GM12865 (cell line): ENCODE measurements at regions not wholly inside any gene's neighbourhood (a gene's known extent, or its start where the extent isn't known, plus 50 kb on each side); places are given as distances from the start of the nearest gene placed in this dataset.
A peak's percentile ranks its signal among the peaks of the same experiment; 100 is the strongest.

Source experiments
- DNase-seq: peaks from one replicate; pipeline ENCODE4 v3.0.0; 2010; ENCODE audit warnings: low read depth
- H3K4me3 ChIP-seq: 2 replicates; pipeline ENCODE4 v1.5.1; 2011; ENCODE audit warnings: mild to moderate bottlenecking, low read depth, low read length, control low read depth
- TF ChIP-seq, protein P1 (sequence below): IDR thresholded peaks from 2 replicates; pipeline ENCODE4 v1.5.1; 2011; ENCODE audit warnings: low read length, control low read depth, low read depth, inconsistent platforms; ENCODE audit not compliant: insufficient read depth; ENCODE audit errors: missing control alignments

DNA sequence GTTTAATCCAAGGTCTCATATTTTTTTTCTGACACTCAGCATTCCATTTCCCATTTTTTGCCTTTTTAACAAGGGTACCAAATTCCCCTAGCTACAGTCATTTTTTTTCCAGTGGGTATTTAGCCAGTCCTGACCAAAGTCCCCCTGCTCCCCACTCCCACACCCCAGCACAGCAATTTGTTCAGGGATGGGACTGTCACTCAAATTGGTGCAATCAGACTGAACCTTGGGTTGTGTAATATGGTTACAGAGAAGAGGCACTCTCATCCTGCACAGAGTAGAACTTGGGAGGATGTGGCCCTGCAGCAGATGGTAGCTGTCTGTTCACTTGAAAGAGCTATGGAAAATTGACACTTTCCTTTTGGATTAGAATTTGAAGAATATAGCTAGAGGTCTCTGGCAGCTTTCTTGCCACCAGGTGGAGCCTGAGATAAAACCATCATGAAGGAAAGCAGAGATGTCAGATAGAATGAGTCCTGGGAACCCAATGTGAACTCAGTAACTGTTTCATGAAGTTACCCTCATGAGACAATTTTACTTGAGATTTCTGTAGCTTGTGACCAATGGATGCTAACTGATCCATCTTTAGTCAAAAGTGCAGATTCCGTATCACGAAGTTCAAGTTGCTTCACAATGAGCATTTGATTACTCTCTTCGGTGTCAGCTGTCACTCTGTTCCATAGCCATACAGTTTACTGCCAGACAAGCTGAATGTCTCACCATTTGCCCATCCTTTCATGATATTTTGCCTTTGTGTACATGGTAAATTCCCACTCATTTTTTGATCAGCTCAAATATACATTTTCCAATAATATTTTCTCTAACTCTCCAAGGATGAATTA is 394.0 kb upstream of the SYT1 start:
- DNase-seq: peak; percentile 33
- TF ChIP-seq, protein P1, sequence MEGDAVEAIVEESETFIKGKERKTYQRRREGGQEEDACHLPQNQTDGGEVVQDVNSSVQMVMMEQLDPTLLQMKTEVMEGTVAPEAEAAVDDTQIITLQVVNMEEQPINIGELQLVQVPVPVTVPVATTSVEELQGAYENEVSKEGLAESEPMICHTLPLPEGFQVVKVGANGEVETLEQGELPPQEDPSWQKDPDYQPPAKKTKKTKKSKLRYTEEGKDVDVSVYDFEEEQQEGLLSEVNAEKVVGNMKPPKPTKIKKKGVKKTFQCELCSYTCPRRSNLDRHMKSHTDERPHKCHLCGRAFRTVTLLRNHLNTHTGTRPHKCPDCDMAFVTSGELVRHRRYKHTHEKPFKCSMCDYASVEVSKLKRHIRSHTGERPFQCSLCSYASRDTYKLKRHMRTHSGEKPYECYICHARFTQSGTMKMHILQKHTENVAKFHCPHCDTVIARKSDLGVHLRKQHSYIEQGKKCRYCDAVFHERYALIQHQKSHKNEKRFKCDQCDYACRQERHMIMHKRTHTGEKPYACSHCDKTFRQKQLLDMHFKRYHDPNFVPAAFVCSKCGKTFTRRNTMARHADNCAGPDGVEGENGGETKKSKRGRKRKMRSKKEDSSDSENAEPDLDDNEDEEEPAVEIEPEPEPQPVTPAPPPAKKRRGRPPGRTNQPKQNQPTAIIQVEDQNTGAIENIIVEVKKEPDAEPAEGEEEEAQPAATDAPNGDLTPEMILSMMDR: peak; percentile 40
- H3K4me3 ChIP-seq: no peak overlapping the region

GRCh38 chr12:78473136-78473535 is 391.4 kb upstream of the SYT1 start:
- no peak for DNase-seq
- TF ChIP-seq, protein P1: no peak
- no peak overlapping the region for H3K4me3 ChIP-seq

DNA sequence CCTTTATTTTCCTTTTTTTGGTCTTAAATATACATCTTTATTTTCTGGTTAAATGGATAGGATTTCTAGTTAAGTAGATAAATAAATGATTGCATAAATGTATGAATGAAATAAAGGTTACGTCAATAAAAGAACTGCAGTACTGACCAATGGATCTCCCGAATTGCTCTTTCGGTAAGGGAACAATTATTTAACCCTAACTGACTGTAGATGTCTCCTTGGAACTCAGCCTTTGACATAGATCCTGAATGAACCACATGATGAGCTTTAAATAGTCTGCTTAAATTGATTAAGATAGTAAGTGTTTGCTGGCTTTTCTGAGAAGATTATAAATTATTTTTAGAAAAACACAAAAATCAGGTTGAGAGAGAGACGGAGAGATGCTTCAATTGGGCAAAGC is 391.0 kb upstream of the SYT1 start:
- TF ChIP-seq, protein P1: no peak
- no peak for DNase-seq
- H3K4me3 ChIP-seq: no peak overlapping the region

- TF ChIP-seq, protein P1: no peak
- DNase-seq: no peak
- no peak overlapping the region for H3K4me3 ChIP-seq
Measured at GRCh38 chr12:78483767-78484315, 380.7 kb upstream of the SYT1 start.

GRCh38 chr12:78489990-78490389 is 374.6 kb upstream of the SYT1 start:
- DNase-seq: no peak
- TF ChIP-seq, protein P1: no peak
- H3K4me3 ChIP-seq: no peak overlapping the region

GRCh38 chr12:78490861-78491260 is 373.7 kb upstream of the SYT1 start:
- DNase-seq: no peak
- TF ChIP-seq, protein P1: no peak
- no peak overlapping the region for H3K4me3 ChIP-seq
